Forelimb muscle (tissue), 1 donor: ENCODE measurements at regions not wholly inside any gene's neighbourhood (a gene's known extent, or its start where the extent isn't known, plus 50 kb on each side); places are given as distances from the start of the nearest gene placed in this dataset.

Experiments used
- DNase-seq: peaks from one replicate; pipeline ENCODE4 v3.0.0-alpha.2; 2013; ENCODE audit warnings: low read depth

GRCh38 chr5:68379275-68380036, 163.9 kb downstream of the PIK3R1 start:
- DNase-seq, result no peak

GRCh38 chr5:68380078-68380477, 164.5 kb downstream of the PIK3R1 start:
- DNase-seq, result no peak

- DNase-seq, result no peak
Observed at GRCh38 chr5:68381060-68381459, 165.5 kb downstream of the PIK3R1 start.

GRCh38 chr5:68381909-68382308, 166.4 kb downstream of the PIK3R1 start:
- DNase-seq, result no peak

- DNase-seq, result no peak
Observed at GRCh38 chr5:68382640-68383039, 167.1 kb downstream of the PIK3R1 start.

- DNase-seq, result no peak
Observed at GRCh38 chr5:68383888-68384310, 168.3 kb downstream of the PIK3R1 start.

GRCh38 chr5:68384936-68385594, 169.5 kb downstream of the PIK3R1 start:
- no peak for DNase-seq

GRCh38 chr5:68385936-68386335, 170.4 kb downstream of the PIK3R1 start:
- DNase-seq, result no peak

GRCh38 chr5:68387074-68387796, 171.7 kb downstream of the PIK3R1 start:
- no peak for DNase-seq

GRCh38 chr5:68389618-68390017, 174.1 kb downstream of the PIK3R1 start:
- no peak for DNase-seq

- DNase-seq, result no peak
Observed at GRCh38 chr5:68392617-68393016, 177.1 kb downstream of the PIK3R1 start.

- no peak for DNase-seq
Observed at GRCh38 chr5:68395302-68395701, 179.7 kb downstream of the PIK3R1 start.

- DNase-seq, result no peak
Observed at GRCh38 chr5:68395926-68396511, 180.5 kb downstream of the PIK3R1 start.

- DNase-seq, result no peak
Observed at GRCh38 chr5:68396722-68397121, 181.2 kb downstream of the PIK3R1 start.

GRCh38 chr5:68398146-68398812, 182.7 kb downstream of the PIK3R1 start:
- DNase-seq, result no peak

- no peak for DNase-seq
Observed at GRCh38 chr5:68403301-68403700, 187.7 kb downstream of the PIK3R1 start.

- DNase-seq, result no peak
Observed at GRCh38 chr5:68404246-68404645, 188.7 kb downstream of the PIK3R1 start.

GRCh38 chr5:68405026-68405684, 189.6 kb downstream of the PIK3R1 start:
- DNase-seq, result no peak

GRCh38 chr5:68405784-68406743, 190.5 kb downstream of the PIK3R1 start:
- DNase-seq, result no peak

GRCh38 chr5:68406767-68407241, 191.2 kb downstream of the PIK3R1 start:
- DNase-seq, result no peak
